H1 (cell line): ENCODE measurements at regions not wholly inside any gene's neighbourhood (a gene's known extent, or its start where the extent isn't known, plus 50 kb on each side); places are given as distances from the start of the nearest gene placed in this dataset.

Source experiments
- BACH1 ChIP-seq: IDR thresholded peaks from 2 replicates; pipeline ENCODE4 v1.6.1; 2012; ENCODE audit warnings: low read length, improper control_type of control experiment
- BCL11A ChIP-seq, 2 experiments: IDR thresholded peaks; one replicate each; pipeline ENCODE4 v1.6.1; 2011; ENCODE audit warnings: low read depth in 2 of 2, low read length in 2 of 2, mild to moderate bottlenecking in 2 of 2
- CREB1 ChIP-seq: IDR thresholded peaks from 2 replicates; pipeline ENCODE4 v1.6.1; 2012; ENCODE audit warnings: inconsistent platforms
- E2F6 ChIP-seq: IDR thresholded peaks from 2 replicates; pipeline ENCODE4 v1.6.1; 2012; ENCODE audit warnings: inconsistent platforms
- PHF8 ChIP-seq: fragments of 200-600 bp; sonication (generic); conservative IDR thresholded peaks from 2 replicates; pipeline ENCODE4 v1.7.1; 2012; ENCODE audit warnings: low read depth, mild to moderate bottlenecking, inconsistent platforms, low read length, moderate library complexity
- RFX5 ChIP-seq: IDR thresholded peaks from 2 replicates; pipeline ENCODE4 v1.6.1; 2011; ENCODE audit warnings: low read depth, low read length, improper control_type of control experiment, borderline replicate concordance

GRCh38 chr15:96750361-96750760 lies 419.9 kb downstream of the NR2F2 start (continued):
- TF ChIP-seq BCL11A (IDR thresholded peaks at IDR 0.05; ENCODE audit: low read depth in 2 of 2, low read length in 2 of 2) (no peak), RFX5 (no peak), E2F6 (no peak), PHF8 (no peak), BACH1 (no peak), CREB1 (no peak)
- TF ChIP-seq, all 59 proteins: peak for 2
